ENCODE measurements at regions not wholly inside any gene's neighbourhood (a gene's known extent, or its start where the extent isn't known, plus 50 kb on each side); places are given as distances from the start of the nearest gene placed in this dataset.
"Not testable (repeated sequence)": the region's sequence is repeated elsewhere in the genome, so short reads cannot be mapped to it uniquely, and the experiment has no call there.

DNA sequence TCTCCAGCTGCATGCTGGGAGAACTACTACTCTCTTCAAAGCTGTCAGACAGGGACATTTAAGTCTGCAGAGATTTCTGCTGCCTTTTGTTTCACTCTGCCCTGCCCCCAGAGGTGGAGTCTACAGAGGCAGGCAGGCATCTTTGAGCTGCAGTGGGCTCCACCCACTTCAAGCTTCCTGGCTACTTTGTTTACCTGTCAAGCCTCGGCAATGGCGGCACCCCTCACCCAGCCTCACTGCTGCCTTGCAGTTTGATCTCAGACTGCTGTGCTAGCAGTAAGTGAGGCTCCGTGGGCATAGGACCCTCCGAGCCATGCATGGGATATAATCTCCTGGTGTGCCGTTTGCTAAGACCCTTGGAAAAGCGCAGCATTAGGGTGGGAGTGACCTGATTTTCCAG, 61.7 kb downstream of the DMRTA1 start:
- H3K27me3 ChIP-seq (ENCODE audit: control insufficient read depth, insufficient read depth, low read length); H3K9ac ChIP-seq (ENCODE audit: low read depth, low read length); H2BK15ac ChIP-seq (ENCODE audit: low read depth, low read length); H3K4me3 ChIP-seq (ENCODE audit: insufficient read depth, low read depth, low read length); H3K4me2 ChIP-seq (ENCODE audit: low read depth, low read length); H4K20me1 ChIP-seq (ENCODE audit: insufficient read depth, low read length); H2AFZ ChIP-seq (replicated peaks; ENCODE audit: low read length, poor library complexity); H3K79me1 ChIP-seq (ENCODE audit: low read depth in 1 of 2, low read length in 2 of 2); in situ Hi-C loops (cut with MboI; ENCODE audit: low sequenced_read_pairs); CTCF ChIA-PET; H3K27ac ChIP-seq (ENCODE audit: insufficient read depth, low read length); H2BK5ac ChIP-seq (ENCODE audit: low read depth, low read length, poor library complexity, severe bottlenecking); H3K14ac ChIP-seq (replicated peaks; ENCODE audit: low read depth, low read length); H4K91ac ChIP-seq (ENCODE audit: insufficient read depth, low read depth, low read length); H3K4ac ChIP-seq (ENCODE audit: low read depth, low read length); H2AK9ac ChIP-seq (replicated peaks; ENCODE audit: low read depth, low read length, poor library complexity); dilution Hi-C loops (cut with HindIII; ENCODE audit: low sequenced_read_pairs, unreplicated experiment); H2AK5ac ChIP-seq (ENCODE audit: low read depth, low read length); H3K23ac ChIP-seq (ENCODE audit: low read depth, low read length); H3K36me3 ChIP-seq (ENCODE audit: control insufficient read depth, insufficient read depth, low read length); H3K9me3 ChIP-seq (ENCODE audit: control insufficient read depth, insufficient read depth, low read length); H2BK120ac ChIP-seq (ENCODE audit: low read depth, low read length); H4K5ac ChIP-seq (ENCODE audit: low read depth, low read length); H2BK20ac ChIP-seq (ENCODE audit: low read depth, low read length); H4K8ac ChIP-seq (ENCODE audit: low read depth in 2 of 2, low read length in 2 of 2); H3K56ac ChIP-seq (ENCODE audit: extremely low read depth, insufficient read depth, low read length); ATAC-seq (ENCODE audit: low read depth); BruUV-seq (replicated peaks); DNase-seq; intact Hi-C loops (cut with micrococcal nuclease); H3K4me1 ChIP-seq (ENCODE audit: control insufficient read depth, insufficient read depth, low read length); H3K18ac ChIP-seq (ENCODE audit: low read depth, low read length); POLR2A ChIA-PET (ENCODE audit: unreplicated experiment); H3K9me1 ChIP-seq (ENCODE audit: insufficient read depth, low read length): not testable (repeated sequence)
- WGBS, 2 experiments (ENCODE audit: extremely low coverage in 2 of 2, insufficient read length in 1 of 2) = no CpG with 5 or more reads among the region's 6 CpGs

All from IMR-90 (cell line).